ENCODE measurements at regions not wholly inside any gene's neighbourhood (a gene's known extent, or its start where the extent isn't known, plus 50 kb on each side); places are given as distances from the start of the nearest gene placed in this dataset.

DNA sequence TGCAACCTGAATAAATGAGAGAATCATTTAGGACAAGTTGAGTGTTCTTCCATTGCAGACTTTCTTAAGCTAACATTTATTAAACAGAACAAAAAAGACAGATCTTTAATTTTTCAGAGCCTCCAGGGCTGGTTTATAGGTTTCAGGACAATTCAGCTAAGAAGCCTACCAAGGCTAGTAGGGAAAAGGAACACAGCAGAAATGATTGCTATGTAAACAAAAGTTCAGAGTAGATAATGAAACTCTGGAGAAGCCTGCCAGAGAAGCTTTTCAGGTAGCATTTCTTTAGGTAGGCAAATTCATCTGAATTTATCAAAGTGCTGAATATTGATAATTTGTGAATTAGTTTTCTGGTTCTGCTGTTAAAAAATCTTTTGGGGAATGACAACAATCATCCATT is 264.2 kb downstream of the DEPDC1B start:
- BruUV-seq (replicated peaks), result no TSS peak
- Histone ChIP-seq H3K4me1 (ENCODE audit: control insufficient read depth, insufficient read depth, low read length) (peaks cover 11% of the 10 kb centered on the region), H3K27ac (ENCODE audit: control insufficient read depth, insufficient read depth) (no peak overlapping the region), H3K27me3 (replicated peaks in 1 of 2; ENCODE audit: control insufficient read depth in 2 of 2, insufficient read depth in 2 of 2, low read length in 1 of 2) (no peaks in the 10 kb centered on the region), H3K4me3 (no peak overlapping the region), H3K9me3 (replicated peaks; ENCODE audit: control insufficient read depth, insufficient read depth, low read length) (peaks cover 2% of the 10 kb centered on the region; the same call in 1 of the 3 replicates), H3K79me2 (ENCODE audit: control insufficient read depth, insufficient read depth, low read length) (no peaks in the 10 kb centered on the region), H3K36me3 (ENCODE audit: control insufficient read depth in 2 of 2, insufficient read depth in 2 of 2, low read length in 1 of 2) (no peaks in the 10 kb centered on the region), H3K4me2 (ENCODE audit: control insufficient read depth, insufficient read depth) (no peak overlapping the region), H3K9ac (ENCODE audit: control insufficient read depth, insufficient read depth, low read length) (no peak overlapping the region), H4K20me1 (ENCODE audit: control insufficient read depth, insufficient read depth) (no peaks in the 10 kb centered on the region), H2AFZ (ENCODE audit: control insufficient read depth, low read depth, low read length) (no peak overlapping the region)
- DNase-seq (ENCODE audit: low read depth, low spot score) (no peak), ATAC-seq (no peak), FAIRE-seq (no peak)
- ChIA-PET SMC1A (ENCODE audit: uncharacterized antibody, unreplicated experiment) (interaction anchor here (1.4 to 2.3 kb wide), 4 partner anchors 17 to 84 kb away, joined by 3 to 5 read pairs (median 4); no protein-coding TSS in a partner anchor), RAD21 (ENCODE audit: unreplicated experiment) (interaction anchor here (1.1 to 1.5 kb wide), 4 partner anchors 14 to 106 kb away, joined by 3 read pairs; no protein-coding TSS in a partner anchor), POLR2A (no interaction called here), CTCF (no interaction called here)
- TF ChIP-seq ZNF207 (IDR thresholded peaks at IDR 0.05; ENCODE audit: borderline replicate concordance) (no peak), EP300 (IDR thresholded peaks at IDR 0.05; ENCODE audit: borderline replicate concordance in 1 of 2, control insufficient read depth in 1 of 2, low read depth in 2 of 2, low read length in 2 of 2) (no peak), RUNX3 (IDR thresholded peaks at IDR 0.05; ENCODE audit: low read length) (no peak), SRF (IDR thresholded peaks at IDR 0.05; ENCODE audit: low read depth in 2 of 2, low read length in 2 of 2) (no peak), SREBF1 (IDR thresholded peaks at IDR 0.05; ENCODE audit: low read length) (no peak), SMC3 (IDR thresholded peaks at IDR 0.05; ENCODE audit: borderline replicate concordance, low read length) (no peak), CHD4 (IDR thresholded peaks at IDR 0.05) (no peak), ZNF622 (IDR thresholded peaks at IDR 0.05) (no peak), SMARCA5 (IDR thresholded peaks at IDR 0.05) (no peak)
- TF ChIP-seq, protein P1, sequence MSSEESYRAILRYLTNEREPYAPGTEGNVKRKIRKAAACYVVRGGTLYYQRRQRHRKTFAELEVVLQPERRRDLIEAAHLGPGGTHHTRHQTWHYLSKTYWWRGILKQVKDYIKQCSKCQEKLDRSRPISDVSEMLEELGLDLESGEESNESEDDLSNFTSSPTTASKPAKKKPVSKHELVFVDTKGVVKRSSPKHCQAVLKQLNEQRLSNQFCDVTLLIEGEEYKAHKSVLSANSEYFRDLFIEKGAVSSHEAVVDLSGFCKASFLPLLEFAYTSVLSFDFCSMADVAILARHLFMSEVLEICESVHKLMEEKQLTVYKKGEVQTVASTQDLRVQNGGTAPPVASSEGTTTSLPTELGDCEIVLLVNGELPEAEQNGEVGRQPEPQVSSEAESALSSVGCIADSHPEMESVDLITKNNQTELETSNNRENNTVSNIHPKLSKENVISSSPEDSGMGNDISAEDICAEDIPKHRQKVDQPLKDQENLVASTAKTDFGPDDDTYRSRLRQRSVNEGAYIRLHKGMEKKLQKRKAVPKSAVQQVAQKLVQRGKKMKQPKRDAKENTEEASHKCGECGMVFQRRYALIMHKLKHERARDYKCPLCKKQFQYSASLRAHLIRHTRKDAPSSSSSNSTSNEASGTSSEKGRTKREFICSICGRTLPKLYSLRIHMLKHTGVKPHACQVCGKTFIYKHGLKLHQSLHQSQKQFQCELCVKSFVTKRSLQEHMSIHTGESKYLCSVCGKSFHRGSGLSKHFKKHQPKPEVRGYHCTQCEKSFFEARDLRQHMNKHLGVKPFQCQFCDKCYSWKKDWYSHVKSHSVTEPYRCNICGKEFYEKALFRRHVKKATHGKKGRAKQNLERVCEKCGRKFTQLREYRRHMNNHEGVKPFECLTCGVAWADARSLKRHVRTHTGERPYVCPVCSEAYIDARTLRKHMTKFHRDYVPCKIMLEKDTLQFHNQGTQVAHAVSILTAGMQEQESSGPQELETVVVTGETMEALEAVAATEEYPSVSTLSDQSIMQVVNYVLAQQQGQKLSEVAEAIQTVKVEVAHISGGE (CRISPR knock-in tag; IDR thresholded peaks at IDR 0.05), result no peak
- TF ChIP-seq, protein P2, sequence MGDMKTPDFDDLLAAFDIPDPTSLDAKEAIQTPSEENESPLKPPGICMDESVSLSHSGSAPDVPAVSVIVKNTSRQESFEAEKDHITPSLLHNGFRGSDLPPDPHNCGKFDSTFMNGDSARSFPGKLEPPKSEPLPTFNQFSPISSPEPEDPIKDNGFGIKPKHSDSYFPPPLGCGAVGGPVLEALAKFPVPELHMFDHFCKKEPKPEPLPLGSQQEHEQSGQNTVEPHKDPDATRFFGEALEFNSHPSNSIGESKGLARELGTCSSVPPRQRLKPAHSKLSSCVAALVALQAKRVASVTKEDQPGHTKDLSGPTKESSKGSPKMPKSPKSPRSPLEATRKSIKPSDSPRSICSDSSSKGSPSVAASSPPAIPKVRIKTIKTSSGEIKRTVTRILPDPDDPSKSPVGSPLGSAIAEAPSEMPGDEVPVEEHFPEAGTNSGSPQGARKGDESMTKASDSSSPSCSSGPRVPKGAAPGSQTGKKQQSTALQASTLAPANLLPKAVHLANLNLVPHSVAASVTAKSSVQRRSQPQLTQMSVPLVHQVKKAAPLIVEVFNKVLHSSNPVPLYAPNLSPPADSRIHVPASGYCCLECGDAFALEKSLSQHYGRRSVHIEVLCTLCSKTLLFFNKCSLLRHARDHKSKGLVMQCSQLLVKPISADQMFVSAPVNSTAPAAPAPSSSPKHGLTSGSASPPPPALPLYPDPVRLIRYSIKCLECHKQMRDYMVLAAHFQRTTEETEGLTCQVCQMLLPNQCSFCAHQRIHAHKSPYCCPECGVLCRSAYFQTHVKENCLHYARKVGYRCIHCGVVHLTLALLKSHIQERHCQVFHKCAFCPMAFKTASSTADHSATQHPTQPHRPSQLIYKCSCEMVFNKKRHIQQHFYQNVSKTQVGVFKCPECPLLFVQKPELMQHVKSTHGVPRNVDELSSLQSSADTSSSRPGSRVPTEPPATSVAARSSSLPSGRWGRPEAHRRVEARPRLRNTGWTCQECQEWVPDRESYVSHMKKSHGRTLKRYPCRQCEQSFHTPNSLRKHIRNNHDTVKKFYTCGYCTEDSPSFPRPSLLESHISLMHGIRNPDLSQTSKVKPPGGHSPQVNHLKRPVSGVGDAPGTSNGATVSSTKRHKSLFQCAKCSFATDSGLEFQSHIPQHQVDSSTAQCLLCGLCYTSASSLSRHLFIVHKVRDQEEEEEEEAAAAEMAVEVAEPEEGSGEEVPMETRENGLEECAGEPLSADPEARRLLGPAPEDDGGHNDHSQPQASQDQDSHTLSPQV (IDR thresholded peaks at IDR 0.05), result no peak
- TF ChIP-seq, protein P3, sequence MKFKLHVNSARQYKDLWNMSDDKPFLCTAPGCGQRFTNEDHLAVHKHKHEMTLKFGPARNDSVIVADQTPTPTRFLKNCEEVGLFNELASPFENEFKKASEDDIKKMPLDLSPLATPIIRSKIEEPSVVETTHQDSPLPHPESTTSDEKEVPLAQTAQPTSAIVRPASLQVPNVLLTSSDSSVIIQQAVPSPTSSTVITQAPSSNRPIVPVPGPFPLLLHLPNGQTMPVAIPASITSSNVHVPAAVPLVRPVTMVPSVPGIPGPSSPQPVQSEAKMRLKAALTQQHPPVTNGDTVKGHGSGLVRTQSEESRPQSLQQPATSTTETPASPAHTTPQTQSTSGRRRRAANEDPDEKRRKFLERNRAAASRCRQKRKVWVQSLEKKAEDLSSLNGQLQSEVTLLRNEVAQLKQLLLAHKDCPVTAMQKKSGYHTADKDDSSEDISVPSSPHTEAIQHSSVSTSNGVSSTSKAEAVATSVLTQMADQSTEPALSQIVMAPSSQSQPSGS (IDR thresholded peaks at IDR 0.05; ENCODE audit: low read length), result no peak
- intact Hi-C loops (cut with micrococcal nuclease; ENCODE audit: unreplicated experiment) (no loop called here), in situ Hi-C loops (cut with MboI) (no loop called here)
